ENCODE measurements at regions not wholly inside any gene's neighbourhood (a gene's known extent, or its start where the extent isn't known, plus 50 kb on each side); places are given as distances from the start of the nearest gene placed in this dataset.

DNA sequence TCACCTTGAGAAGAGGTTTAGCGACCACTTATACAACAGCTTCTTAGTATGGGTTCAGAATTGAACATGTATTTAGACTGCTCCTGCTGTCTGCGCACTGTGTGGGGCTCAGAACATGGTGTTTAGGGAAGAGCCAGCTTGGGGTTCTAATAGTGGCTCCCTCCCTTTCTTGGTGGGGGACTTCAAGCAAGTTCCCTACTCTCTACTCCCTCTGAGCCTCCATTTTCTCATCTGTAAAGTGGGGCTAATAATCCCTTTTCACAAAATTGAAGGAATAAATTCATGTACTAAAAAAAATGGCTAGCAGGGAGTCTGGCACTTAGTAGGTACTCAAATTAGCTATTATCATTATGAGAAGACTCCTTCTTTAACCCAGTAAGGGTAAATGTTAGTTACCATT lies 97.5 kb upstream of the SPATA12 start:
- Histone ChIP-seq H3K79me1 (ENCODE audit: low read length) (no peaks in the 10 kb centered on the region), H3K18ac (ENCODE audit: low read length) (no peak overlapping the region), H3K23ac (ENCODE audit: low read length) (no peak overlapping the region), H3K27ac (ENCODE audit: low read depth, low read length) (no peak overlapping the region), H2AK5ac (ENCODE audit: low read length) (no peak overlapping the region), H4K8ac (ENCODE audit: low read depth, low read length) (no peak overlapping the region), H3K56ac (ENCODE audit: low read length) (no peak overlapping the region), H3K4me1 (ENCODE audit: control insufficient read depth, low read depth, low read length) (no peaks in the 10 kb centered on the region), H3K4me3 (ENCODE audit: low read length) (no peak overlapping the region), H3K36me3 (ENCODE audit: control insufficient read depth, insufficient read depth, low read length) (no peaks in the 10 kb centered on the region), H4K5ac (ENCODE audit: low read length) (no peak overlapping the region), H3K4me2 (ENCODE audit: low read length) (no peak overlapping the region), H2BK15ac (replicated peaks; ENCODE audit: low read depth) (no peak overlapping the region), H3K4ac (ENCODE audit: low read depth, low read length) (no peak overlapping the region), H3K27me3 (ENCODE audit: insufficient read depth, low read length, poor library complexity) (no peaks in the 10 kb centered on the region), H3K9ac (ENCODE audit: low read length) (no peak overlapping the region), H3K79me2 (ENCODE audit: control insufficient read depth, insufficient read depth, low read length) (no peaks in the 10 kb centered on the region), H2BK120ac (ENCODE audit: low read depth, low read length) (no peak overlapping the region), H2BK5ac (ENCODE audit: low read length) (no peak overlapping the region)
- no peak for DNase-seq
- WGBS (ENCODE audit: extremely low coverage, insufficient coverage, low lambda C conversion rate) = no CpG with 5 or more reads among the region's 2 CpGs

DNA sequence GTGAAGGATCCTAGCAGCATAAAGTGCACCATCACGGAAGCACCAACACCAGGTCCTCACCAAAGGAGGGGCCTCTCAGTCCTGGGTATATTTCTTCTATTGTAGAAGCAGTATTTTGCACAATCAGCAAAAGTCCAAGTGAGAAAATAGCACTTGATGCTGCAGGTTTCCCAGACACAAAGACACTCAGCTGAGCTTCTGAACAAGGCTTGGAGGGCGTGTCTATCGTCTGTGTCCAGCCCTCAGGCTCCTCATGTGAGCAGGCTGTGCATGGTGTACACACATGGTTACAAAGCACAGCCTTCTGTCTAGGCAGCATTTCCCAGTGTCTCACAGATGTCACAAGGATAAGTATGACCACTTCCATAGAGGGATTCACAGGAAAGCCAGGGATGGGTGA lies 98.3 kb upstream of the SPATA12 start:
- Histone ChIP-seq H3K4me1 (ENCODE audit: control insufficient read depth, low read depth, low read length) (no peaks in the 10 kb centered on the region), H3K27me3 (ENCODE audit: insufficient read depth, low read length, poor library complexity) (no peaks in the 10 kb centered on the region), H3K18ac (ENCODE audit: low read length) (no peak overlapping the region), H3K36me3 (ENCODE audit: control insufficient read depth, insufficient read depth, low read length) (no peaks in the 10 kb centered on the region), H2BK15ac (replicated peaks; ENCODE audit: low read depth) (no peak overlapping the region), H3K4me3 (ENCODE audit: low read length) (no peak overlapping the region), H3K27ac (ENCODE audit: low read depth, low read length) (no peak overlapping the region), H2BK5ac (ENCODE audit: low read length) (no peak overlapping the region), H3K4me2 (ENCODE audit: low read length) (no peak overlapping the region), H3K79me2 (ENCODE audit: control insufficient read depth, insufficient read depth, low read length) (no peaks in the 10 kb centered on the region), H4K8ac (ENCODE audit: low read depth, low read length) (no peak overlapping the region), H4K5ac (ENCODE audit: low read length) (no peak overlapping the region), H2AK5ac (ENCODE audit: low read length) (no peak overlapping the region), H3K23ac (ENCODE audit: low read length) (no peak overlapping the region), H3K79me1 (ENCODE audit: low read length) (no peaks in the 10 kb centered on the region), H2BK120ac (ENCODE audit: low read depth, low read length) (no peak overlapping the region), H3K4ac (ENCODE audit: low read depth, low read length) (no peak overlapping the region), H3K9ac (ENCODE audit: low read length) (no peak overlapping the region), H3K56ac (ENCODE audit: low read length) (no peak overlapping the region)
- no peak for DNase-seq
- WGBS (ENCODE audit: extremely low coverage, insufficient coverage, low lambda C conversion rate) = no CpG with 5 or more reads among the region's 3 CpGs

GRCh38 chr3:56960234-56960917 lies 100.1 kb upstream of the SPATA12 start:
- Histone ChIP-seq H3K27ac (ENCODE audit: low read depth, low read length) (no peak overlapping the region), H2AK5ac (ENCODE audit: low read length) (no peak overlapping the region), H3K23ac (ENCODE audit: low read length) (no peak overlapping the region), H3K4me2 (ENCODE audit: low read length) (no peak overlapping the region), H3K4ac (ENCODE audit: low read depth, low read length) (no peak overlapping the region), H4K5ac (ENCODE audit: low read length) (no peak overlapping the region), H2BK120ac (ENCODE audit: low read depth, low read length) (no peak overlapping the region), H3K27me3 (ENCODE audit: insufficient read depth, low read length, poor library complexity) (no peaks in the 10 kb centered on the region), H3K36me3 (ENCODE audit: control insufficient read depth, insufficient read depth, low read length) (no peaks in the 10 kb centered on the region), H3K18ac (ENCODE audit: low read length) (no peak overlapping the region), H3K79me2 (ENCODE audit: control insufficient read depth, insufficient read depth, low read length) (no peaks in the 10 kb centered on the region), H3K79me1 (ENCODE audit: low read length) (no peaks in the 10 kb centered on the region), H3K4me1 (ENCODE audit: control insufficient read depth, low read depth, low read length) (no peaks in the 10 kb centered on the region), H2BK5ac (ENCODE audit: low read length) (no peak overlapping the region), H3K4me3 (ENCODE audit: low read length) (no peak overlapping the region), H4K8ac (ENCODE audit: low read depth, low read length) (no peak overlapping the region), H2BK15ac (replicated peaks; ENCODE audit: low read depth) (no peak overlapping the region), H3K9ac (ENCODE audit: low read length) (no peak overlapping the region), H3K56ac (ENCODE audit: low read length) (no peak overlapping the region)
- no CpG with 5 or more reads among the region's 6 CpGs for WGBS (ENCODE audit: extremely low coverage, insufficient coverage, low lambda C conversion rate)
- no peak for DNase-seq

DNA sequence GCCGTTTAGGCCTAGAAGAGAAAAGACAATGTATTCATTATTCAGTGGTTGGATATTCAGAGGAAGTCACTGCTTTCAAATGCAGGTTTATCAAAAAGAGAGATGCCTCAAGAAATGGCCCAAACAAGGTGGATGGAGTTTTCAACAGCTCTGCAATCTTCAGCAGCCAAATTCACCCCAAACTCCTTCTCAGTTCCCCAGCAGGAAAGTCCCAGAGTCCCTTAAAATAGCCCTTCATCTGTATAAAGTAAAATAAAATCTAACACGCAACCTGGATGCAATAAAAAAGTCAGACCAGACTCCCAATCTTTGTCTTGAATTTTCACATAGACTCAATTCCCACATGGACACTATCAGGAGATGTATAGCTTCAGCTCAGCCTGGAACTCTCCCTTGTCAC lies 101.6 kb upstream of the SPATA12 start:
- no peak overlapping the region for H3K4me2 ChIP-seq (ENCODE audit: low read length)
- H3K18ac ChIP-seq (ENCODE audit: low read length) = no peak overlapping the region
- no peaks in the 10 kb centered on the region for H3K27me3 ChIP-seq (ENCODE audit: insufficient read depth, low read length, poor library complexity)
- H2BK15ac ChIP-seq (replicated peaks; ENCODE audit: low read depth) = no peak overlapping the region
- no peaks in the 10 kb centered on the region for H3K79me1 ChIP-seq (ENCODE audit: low read length)
- H3K4me1 ChIP-seq (ENCODE audit: control insufficient read depth, low read depth, low read length) = no peaks in the 10 kb centered on the region
- no peak for DNase-seq
- no peak overlapping the region for H4K8ac ChIP-seq (ENCODE audit: low read depth, low read length)
- no peak overlapping the region for H2BK120ac ChIP-seq (ENCODE audit: low read depth, low read length)
- no peak overlapping the region for H2BK5ac ChIP-seq (ENCODE audit: low read length)
- H2AK5ac ChIP-seq (ENCODE audit: low read length) = no peak overlapping the region
- H3K36me3 ChIP-seq (ENCODE audit: control insufficient read depth, insufficient read depth, low read length) = no peaks in the 10 kb centered on the region
- no peak overlapping the region for H3K56ac ChIP-seq (ENCODE audit: low read length)
- no peak overlapping the region for H3K23ac ChIP-seq (ENCODE audit: low read length)
- H3K9ac ChIP-seq (ENCODE audit: low read length) = no peak overlapping the region
- no peak overlapping the region for H4K5ac ChIP-seq (ENCODE audit: low read length)
- WGBS (ENCODE audit: extremely low coverage, insufficient coverage, low lambda C conversion rate) = no CpG with 5 or more reads among the region's 2 CpGs
- no peak overlapping the region for H3K4me3 ChIP-seq (ENCODE audit: low read length)
- no peak overlapping the region for H3K4ac ChIP-seq (ENCODE audit: low read depth, low read length)
- no peak overlapping the region for H3K27ac ChIP-seq (ENCODE audit: low read depth, low read length)
- H3K79me2 ChIP-seq (ENCODE audit: control insufficient read depth, insufficient read depth, low read length) = no peaks in the 10 kb centered on the region

DNA sequence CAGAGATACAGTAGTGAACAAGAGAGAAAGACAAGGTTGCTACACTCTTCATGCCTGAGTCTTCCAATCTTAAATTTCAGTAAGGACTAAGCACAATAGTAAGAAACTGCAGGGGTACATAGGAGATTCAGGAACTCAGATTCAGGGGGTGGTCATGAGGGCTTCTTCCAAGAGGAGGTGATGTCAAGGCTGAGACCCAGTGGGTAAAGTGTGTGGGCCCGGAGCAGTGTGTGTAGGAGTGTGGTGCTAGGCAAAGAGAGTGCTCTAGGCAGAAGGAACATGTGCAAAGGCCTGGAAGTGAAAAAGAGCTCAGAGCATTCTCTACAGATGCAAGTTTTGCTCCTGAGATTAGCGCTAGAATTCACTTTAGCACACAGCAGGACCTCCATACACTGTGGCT lies 102.9 kb upstream of the SPATA12 start:
- H2BK15ac ChIP-seq (replicated peaks; ENCODE audit: low read depth) = no peak overlapping the region
- no CpG with 5 or more reads among the region's 2 CpGs for WGBS (ENCODE audit: extremely low coverage, insufficient coverage, low lambda C conversion rate)
- H3K79me1 ChIP-seq (ENCODE audit: low read length) = no peaks in the 10 kb centered on the region
- DNase-seq = no peak
- H2BK120ac ChIP-seq (ENCODE audit: low read depth, low read length) = no peak overlapping the region
- no peak overlapping the region for H3K9ac ChIP-seq (ENCODE audit: low read length)
- no peak overlapping the region for H3K4me2 ChIP-seq (ENCODE audit: low read length)
- no peak overlapping the region for H3K23ac ChIP-seq (ENCODE audit: low read length)
- no peaks in the 10 kb centered on the region for H3K79me2 ChIP-seq (ENCODE audit: control insufficient read depth, insufficient read depth, low read length)
- H3K36me3 ChIP-seq (ENCODE audit: control insufficient read depth, insufficient read depth, low read length) = no peaks in the 10 kb centered on the region
- H3K56ac ChIP-seq (ENCODE audit: low read length) = no peak overlapping the region
- H4K5ac ChIP-seq (ENCODE audit: low read length) = no peak overlapping the region
- no peaks in the 10 kb centered on the region for H3K4me1 ChIP-seq (ENCODE audit: control insufficient read depth, low read depth, low read length)
- no peak overlapping the region for H2BK5ac ChIP-seq (ENCODE audit: low read length)
- H2AK5ac ChIP-seq (ENCODE audit: low read length) = no peak overlapping the region
- H3K27ac ChIP-seq (ENCODE audit: low read depth, low read length) = no peak overlapping the region
- no peak overlapping the region for H3K4ac ChIP-seq (ENCODE audit: low read depth, low read length)
- H3K18ac ChIP-seq (ENCODE audit: low read length) = no peak overlapping the region
- no peaks in the 10 kb centered on the region for H3K27me3 ChIP-seq (ENCODE audit: insufficient read depth, low read length, poor library complexity)
- H4K8ac ChIP-seq (ENCODE audit: low read depth, low read length) = no peak overlapping the region
- H3K4me3 ChIP-seq (ENCODE audit: low read length) = no peak overlapping the region

DNA sequence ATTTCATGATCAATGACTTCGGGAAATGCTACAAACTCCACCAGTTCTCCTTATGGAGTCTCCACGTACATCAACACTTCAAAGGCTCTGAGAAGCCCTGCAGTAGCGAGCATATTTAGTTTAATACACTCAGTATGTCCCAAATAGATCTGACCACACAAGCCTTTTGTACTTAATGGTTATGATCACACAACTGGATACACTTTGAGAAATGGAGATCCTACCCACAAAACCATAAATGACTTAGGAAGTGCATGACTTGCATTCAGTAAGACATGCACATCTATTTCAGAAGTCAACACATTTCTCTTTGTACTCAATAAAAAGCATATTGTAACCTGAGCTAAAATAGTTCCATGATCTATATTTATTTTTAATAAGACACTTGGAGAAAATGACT lies 103.6 kb upstream of the SPATA12 start:
- H3K4me3 ChIP-seq (ENCODE audit: low read length) = no peak overlapping the region
- no peak overlapping the region for H2BK120ac ChIP-seq (ENCODE audit: low read depth, low read length)
- H3K4ac ChIP-seq (ENCODE audit: low read depth, low read length) = no peak overlapping the region
- no peak overlapping the region for H4K5ac ChIP-seq (ENCODE audit: low read length)
- no peaks in the 10 kb centered on the region for H3K79me2 ChIP-seq (ENCODE audit: control insufficient read depth, insufficient read depth, low read length)
- no peak overlapping the region for H4K8ac ChIP-seq (ENCODE audit: low read depth, low read length)
- no peak overlapping the region for H3K18ac ChIP-seq (ENCODE audit: low read length)
- H3K27me3 ChIP-seq (ENCODE audit: insufficient read depth, low read length, poor library complexity) = no peaks in the 10 kb centered on the region
- no peak overlapping the region for H2BK15ac ChIP-seq (replicated peaks; ENCODE audit: low read depth)
- no peak overlapping the region for H3K27ac ChIP-seq (ENCODE audit: low read depth, low read length)
- H3K4me1 ChIP-seq (ENCODE audit: control insufficient read depth, low read depth, low read length) = no peaks in the 10 kb centered on the region
- H2AK5ac ChIP-seq (ENCODE audit: low read length) = no peak overlapping the region
- H3K36me3 ChIP-seq (ENCODE audit: control insufficient read depth, insufficient read depth, low read length) = no peaks in the 10 kb centered on the region
- H3K9ac ChIP-seq (ENCODE audit: low read length) = no peak overlapping the region
- H3K23ac ChIP-seq (ENCODE audit: low read length) = no peak overlapping the region
- no peak overlapping the region for H2BK5ac ChIP-seq (ENCODE audit: low read length)
- WGBS (ENCODE audit: extremely low coverage, insufficient coverage, low lambda C conversion rate) = no CpG with 5 or more reads among the region's 3 CpGs
- no peaks in the 10 kb centered on the region for H3K79me1 ChIP-seq (ENCODE audit: low read length)
- H3K4me2 ChIP-seq (ENCODE audit: low read length) = no peak overlapping the region
- H3K56ac ChIP-seq (ENCODE audit: low read length) = no peak overlapping the region
- DNase-seq = no peak
